Activated B cell treated with CpG ODN at 0.5 μM for 24 hours (primary cell): ENCODE measurements at regions not wholly inside any gene's neighbourhood (a gene's known extent, or its start where the extent isn't known, plus 50 kb on each side); places are given as distances from the start of the nearest gene placed in this dataset.

Experiments used
- ATAC-seq: fragments of 200-7000 bp; cut with Tn5 transposase; one replicate; pipeline ENCODE4 v1.10.0; 2021; ENCODE audit warnings: low read depth, mild to moderate bottlenecking, moderate library complexity
- CTCF ChIA-PET: fragments of 350-600 bp; sonication (Branson Sonifier 250); formaldehyde crosslinking; loops from one replicate; lab custom pipeline; 2021; ENCODE audit warnings: antibody characterized with exemption; lab: Charles Lee
- POLR2A ChIA-PET: fragments of 350-600 bp; sonication (Branson Sonifier 250); formaldehyde crosslinking; loops from one replicate; lab custom pipeline; 2021; ENCODE audit warnings: antibody characterized with exemption; lab: Charles Lee
- DNase-seq: peaks from one replicate; pipeline ENCODE4 v3.0.0; 2022
- H3K27ac Mint-ChIP-seq: one replicate; pipeline ENCODE4 v1.8.0; 2020; ENCODE audit warnings: mixed read lengths
- H3K27me3 Mint-ChIP-seq: one replicate; pipeline ENCODE4 v1.8.0; 2021; ENCODE audit warnings: mixed read lengths
- H3K36me3 Mint-ChIP-seq: one replicate; pipeline ENCODE4 v1.8.0; 2021; ENCODE audit warnings: low read depth, mixed read lengths
- H3K4me1 Mint-ChIP-seq: one replicate; pipeline ENCODE4 v1.8.0; 2021; ENCODE audit warnings: mixed read lengths
- H3K4me3 Mint-ChIP-seq: one replicate; pipeline ENCODE4 v1.8.0; 2020; ENCODE audit warnings: mild to moderate bottlenecking, mixed read lengths
- H3K9me3 Mint-ChIP-seq: one replicate; pipeline ENCODE4 v1.8.0; 2020; ENCODE audit warnings: mixed read lengths
- intact Hi-C: fragments of 100-400 bp; cut with micrococcal nuclease; formaldehyde crosslinking; loops from one replicate; pipeline ENCODE4 v1.15.1; 2024
- TF ChIP-seq, protein P1 (sequence below): fragments of 200-600 bp; IDR thresholded peaks from one replicate; pipeline ENCODE4 v1.8.0; 2022; ENCODE audit warnings: antibody characterized with exemption, mild to moderate bottlenecking

DNA sequence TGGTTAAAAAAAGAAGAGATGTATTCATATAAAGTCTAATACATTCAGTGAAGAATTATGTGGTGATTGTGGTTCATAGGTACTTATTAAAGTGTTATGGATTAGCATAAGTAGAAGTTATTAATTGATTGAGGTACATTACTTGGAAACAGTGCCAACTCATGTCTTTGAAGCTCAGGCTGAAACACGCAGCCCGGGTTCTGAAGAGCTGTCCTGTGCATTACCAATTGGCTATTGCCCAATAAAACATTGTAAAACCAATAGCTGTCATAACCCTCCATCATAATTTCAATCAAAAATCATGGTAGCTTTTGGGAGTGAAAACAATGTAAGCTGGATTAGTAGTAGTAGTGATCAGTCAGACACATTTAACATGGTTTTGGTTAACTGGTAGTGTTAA lies 560.1 kb downstream of the MCTP2 start:
- ATAC-seq (no peak), DNase-seq (no peak)
- Mint-ChIP-seq H3K4me3 (no peak overlapping the region), H3K36me3 (no peaks in the 10 kb centered on the region), H3K4me1 (no peaks in the 10 kb centered on the region), H3K9me3 (peaks cover 6% of the 10 kb centered on the region), H3K27me3 (no peaks in the 10 kb centered on the region), H3K27ac (no peak overlapping the region)
- TF ChIP-seq, protein P1, sequence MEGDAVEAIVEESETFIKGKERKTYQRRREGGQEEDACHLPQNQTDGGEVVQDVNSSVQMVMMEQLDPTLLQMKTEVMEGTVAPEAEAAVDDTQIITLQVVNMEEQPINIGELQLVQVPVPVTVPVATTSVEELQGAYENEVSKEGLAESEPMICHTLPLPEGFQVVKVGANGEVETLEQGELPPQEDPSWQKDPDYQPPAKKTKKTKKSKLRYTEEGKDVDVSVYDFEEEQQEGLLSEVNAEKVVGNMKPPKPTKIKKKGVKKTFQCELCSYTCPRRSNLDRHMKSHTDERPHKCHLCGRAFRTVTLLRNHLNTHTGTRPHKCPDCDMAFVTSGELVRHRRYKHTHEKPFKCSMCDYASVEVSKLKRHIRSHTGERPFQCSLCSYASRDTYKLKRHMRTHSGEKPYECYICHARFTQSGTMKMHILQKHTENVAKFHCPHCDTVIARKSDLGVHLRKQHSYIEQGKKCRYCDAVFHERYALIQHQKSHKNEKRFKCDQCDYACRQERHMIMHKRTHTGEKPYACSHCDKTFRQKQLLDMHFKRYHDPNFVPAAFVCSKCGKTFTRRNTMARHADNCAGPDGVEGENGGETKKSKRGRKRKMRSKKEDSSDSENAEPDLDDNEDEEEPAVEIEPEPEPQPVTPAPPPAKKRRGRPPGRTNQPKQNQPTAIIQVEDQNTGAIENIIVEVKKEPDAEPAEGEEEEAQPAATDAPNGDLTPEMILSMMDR: no peak
- CTCF ChIA-PET: no interaction called here
- POLR2A ChIA-PET: no interaction called here
- intact Hi-C loops: no loop called here

DNA sequence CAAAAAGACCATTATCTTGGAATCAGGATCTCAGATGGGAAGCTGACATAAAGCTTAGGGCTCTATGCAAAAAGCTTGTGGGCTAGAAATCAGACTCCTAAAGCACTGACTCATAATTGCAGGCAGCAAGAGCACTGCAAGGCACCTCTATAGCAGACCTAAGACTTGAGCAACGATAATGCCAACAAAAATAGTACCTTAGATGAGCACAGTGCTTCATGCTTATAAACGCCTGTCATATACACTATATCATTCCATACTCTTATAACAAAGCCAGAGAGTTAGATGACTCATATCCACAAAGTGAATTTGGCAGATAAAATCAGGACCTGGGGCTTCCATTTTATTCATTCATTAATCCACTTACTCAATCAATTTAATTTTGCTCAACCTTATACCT lies 560.8 kb downstream of the MCTP2 start:
- TF ChIP-seq, protein P1: no peak
- POLR2A ChIA-PET: no interaction called here
- intact Hi-C loops: no loop called here
- no peaks in the 10 kb centered on the region for H3K36me3 Mint-ChIP-seq
- no peaks in the 10 kb centered on the region for H3K27me3 Mint-ChIP-seq
- H3K9me3 Mint-ChIP-seq: peaks cover 9% of the 10 kb centered on the region
- CTCF ChIA-PET: no interaction called here
- H3K4me3 Mint-ChIP-seq: no peak overlapping the region
- no peak overlapping the region for H3K27ac Mint-ChIP-seq
- no peak for DNase-seq
- ATAC-seq: no peak
- no peaks in the 10 kb centered on the region for H3K4me1 Mint-ChIP-seq

DNA sequence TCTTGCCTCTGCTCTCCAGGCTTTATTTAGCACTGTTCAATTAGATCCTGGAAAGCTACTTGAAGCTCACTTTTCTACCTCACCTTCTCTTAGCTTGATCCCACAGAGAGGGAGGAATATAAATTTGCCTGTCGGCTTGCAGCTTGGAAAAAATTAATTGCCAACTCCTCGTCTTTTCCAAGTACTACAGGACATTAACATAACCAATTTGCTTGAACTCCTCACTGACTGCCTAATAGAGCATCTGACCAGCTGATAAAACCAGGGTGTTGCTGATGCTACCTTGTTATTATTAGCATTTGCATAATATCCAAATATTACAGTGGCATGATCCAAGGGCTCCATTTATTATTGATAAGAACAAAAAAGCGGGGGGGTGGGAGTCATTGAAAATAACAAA lies 561.8 kb downstream of the MCTP2 start:
- no peaks in the 10 kb centered on the region for H3K36me3 Mint-ChIP-seq
- intact Hi-C loops: no loop called here
- no peak for ATAC-seq
- CTCF ChIA-PET: no interaction called here
- TF ChIP-seq, protein P1: no peak
- POLR2A ChIA-PET: no interaction called here
- H3K9me3 Mint-ChIP-seq: peaks cover 12% of the 10 kb centered on the region
- H3K27me3 Mint-ChIP-seq: no peaks in the 10 kb centered on the region
- H3K27ac Mint-ChIP-seq: no peak overlapping the region
- H3K4me3 Mint-ChIP-seq: no peak overlapping the region
- no peaks in the 10 kb centered on the region for H3K4me1 Mint-ChIP-seq
- DNase-seq: no peak

GRCh38 chr15:94793641-94794040 lies 562.3 kb downstream of the MCTP2 start:
- no peak overlapping the region for H3K27ac Mint-ChIP-seq
- POLR2A ChIA-PET: no interaction called here
- TF ChIP-seq, protein P1: no peak

DNA sequence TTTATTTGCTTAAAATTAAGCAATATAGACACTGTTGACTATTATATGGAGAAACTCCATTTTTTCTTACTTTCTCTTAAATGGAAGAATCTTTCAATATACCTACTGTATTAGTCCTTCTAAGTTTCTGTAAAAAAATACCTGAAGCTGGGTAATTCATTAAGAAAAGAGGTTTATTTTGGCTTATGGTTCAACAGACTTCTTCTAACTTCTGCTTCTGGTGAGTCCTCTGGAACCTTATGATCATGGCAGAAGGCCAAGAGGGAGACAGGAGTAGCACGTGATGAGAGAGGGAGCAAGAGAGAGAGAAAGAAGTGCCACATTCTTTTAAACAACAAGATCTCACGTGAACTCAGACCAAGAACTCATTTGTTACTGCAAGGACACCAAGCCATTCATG lies 573.3 kb downstream of the MCTP2 start:
- H3K4me3 Mint-ChIP-seq: no peak overlapping the region
- DNase-seq: no peak
- intact Hi-C loops: no loop called here
- no peaks in the 10 kb centered on the region for H3K27me3 Mint-ChIP-seq
- ChIA-PET CTCF (no interaction called here), POLR2A (no interaction called here)
- no peak overlapping the region for H3K27ac Mint-ChIP-seq
- peaks cover 11% of the 10 kb centered on the region for H3K9me3 Mint-ChIP-seq
- H3K36me3 Mint-ChIP-seq: no peaks in the 10 kb centered on the region
- ATAC-seq: no peak
- TF ChIP-seq, protein P1: no peak
- H3K4me1 Mint-ChIP-seq: no peaks in the 10 kb centered on the region

More at GRCh38 chr15:94793641-94794040, 562.3 kb downstream of the MCTP2 start:
- no peaks in the 10 kb centered on the region for H3K4me1 Mint-ChIP-seq
- DNase-seq (no peak), ATAC-seq (no peak)
- H3K9me3 Mint-ChIP-seq: peaks cover 8% of the 10 kb centered on the region
- no peaks in the 10 kb centered on the region for H3K36me3 Mint-ChIP-seq
- intact Hi-C loops: no loop called here
- CTCF ChIA-PET: no interaction called here
- no peaks in the 10 kb centered on the region for H3K27me3 Mint-ChIP-seq
- no peak overlapping the region for H3K4me3 Mint-ChIP-seq
